ENCODE measurements at regions not wholly inside any gene's neighbourhood (a gene's known extent, or its start where the extent isn't known, plus 50 kb on each side); places are given as distances from the start of the nearest gene placed in this dataset.
"Not testable (repeated sequence)": the region's sequence is repeated elsewhere in the genome, so short reads cannot be mapped to it uniquely, and the experiment has no call there.

DNA sequence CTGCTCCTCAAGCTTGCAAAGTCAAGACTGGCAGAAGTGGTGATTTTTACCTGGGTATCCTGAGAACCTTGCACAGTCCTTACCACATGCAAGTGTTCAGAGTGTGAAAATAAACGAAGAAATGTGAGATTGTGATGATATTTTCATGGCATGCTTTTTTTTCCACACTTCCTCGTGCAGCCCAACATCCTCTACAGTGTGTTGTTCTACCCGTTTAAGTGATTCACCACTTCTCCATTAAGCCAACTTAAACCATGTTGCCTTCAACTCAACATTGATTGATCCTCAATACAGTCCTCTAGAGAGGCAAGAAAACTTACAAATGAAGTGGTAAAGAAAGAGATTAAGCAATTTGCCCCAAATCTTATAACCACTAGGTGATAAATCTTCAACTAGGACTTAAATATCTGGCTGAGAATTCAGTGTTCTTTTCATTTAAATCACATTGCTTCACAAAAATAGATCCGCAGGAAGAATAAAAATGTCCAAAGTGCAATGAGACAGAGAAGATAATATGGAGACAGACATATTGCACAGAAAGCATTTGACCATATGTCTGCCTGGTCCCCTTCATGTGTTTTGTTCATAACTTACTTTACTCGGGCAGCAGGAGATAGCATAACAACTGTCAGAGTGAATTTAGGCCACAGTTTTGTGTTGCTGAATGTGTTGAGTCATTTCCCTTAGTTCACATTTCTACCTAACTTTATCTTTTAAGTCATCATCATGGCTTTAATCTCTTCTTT, 75.8 kb upstream of the PARP8 start:
- not testable (repeated sequence) for DNase-seq

DNA sequence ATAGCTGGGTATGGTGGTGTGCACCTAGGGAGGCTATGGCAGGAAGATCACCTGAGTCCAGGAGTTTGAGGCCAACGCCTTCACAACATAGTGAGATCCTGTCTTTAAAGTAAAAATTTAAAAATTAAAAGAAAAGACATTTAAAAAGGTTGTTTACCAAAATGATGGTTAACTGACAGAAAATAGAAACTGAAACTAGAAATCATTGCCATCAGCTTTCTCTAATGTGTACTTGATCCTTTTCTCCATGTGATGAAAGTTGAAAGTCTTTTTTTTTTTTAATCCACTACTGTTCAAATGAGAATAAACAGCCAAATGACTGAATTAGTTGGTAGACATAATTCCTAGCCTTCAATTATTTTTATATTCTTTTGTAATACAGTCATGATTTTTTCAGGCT, 75.1 kb upstream of the PARP8 start:
- DNase-seq: not testable (repeated sequence)

DNA sequence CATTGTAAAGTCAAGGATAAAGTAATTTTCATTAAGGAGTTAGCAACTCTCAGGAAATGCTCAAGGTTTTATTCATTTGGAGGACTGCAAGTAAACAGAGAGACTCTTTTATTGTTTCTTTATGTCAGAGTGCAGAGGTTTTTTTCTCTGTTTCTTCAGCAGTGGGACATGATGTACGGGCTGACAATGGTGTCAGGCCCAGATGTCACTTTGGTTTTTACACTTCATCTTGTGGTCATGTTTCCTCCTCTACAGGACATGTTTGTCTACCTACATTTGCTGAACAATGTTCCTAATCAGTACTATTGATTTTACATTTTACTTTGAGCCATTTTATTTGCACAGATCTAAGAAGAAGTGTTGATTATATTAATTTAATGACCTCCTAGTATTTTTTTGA, 72.8 kb upstream of the PARP8 start:
- no peak for DNase-seq

DNA sequence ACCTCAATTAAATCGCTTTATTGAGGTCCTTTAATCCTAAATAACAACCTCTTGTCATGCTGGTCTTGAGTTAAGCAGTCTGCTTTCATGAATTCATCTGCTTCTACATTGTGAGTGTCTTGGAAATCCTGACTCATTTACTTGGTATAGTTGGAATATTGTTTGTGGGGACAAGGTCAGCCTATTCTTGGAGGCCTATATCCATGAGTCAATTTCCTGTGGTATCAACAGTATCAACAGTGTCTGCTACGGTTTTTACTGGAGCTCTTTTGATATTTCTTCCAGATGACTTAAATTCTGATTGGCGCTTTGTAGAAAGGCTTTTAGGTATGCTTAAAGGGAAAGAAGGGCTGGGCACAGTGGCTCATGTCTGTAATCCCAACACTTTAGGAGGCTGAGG, 71.2 kb upstream of the PARP8 start:
- DNase-seq: no peak

DNA sequence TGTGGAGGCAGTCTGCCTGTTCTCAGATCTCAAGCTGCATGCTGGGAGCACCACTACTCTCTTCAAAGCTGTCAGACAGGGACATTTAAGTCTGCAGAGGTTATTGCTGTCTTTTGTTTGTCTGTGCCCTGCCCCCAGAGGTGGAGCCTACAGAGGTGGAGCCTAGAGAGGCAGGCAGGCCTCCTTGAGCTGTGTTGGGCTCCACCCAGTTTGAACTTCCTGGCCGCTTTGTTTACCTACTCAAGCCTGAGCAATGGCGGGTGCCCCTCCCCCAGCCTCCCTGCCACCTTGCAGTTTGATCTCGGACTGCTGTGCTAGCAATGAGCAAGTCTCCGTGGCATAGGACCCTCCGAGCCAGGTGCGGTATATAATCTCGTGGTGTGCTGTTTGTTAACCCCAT, 64.9 kb upstream of the PARP8 start:
- not testable (repeated sequence) for DNase-seq

DNA sequence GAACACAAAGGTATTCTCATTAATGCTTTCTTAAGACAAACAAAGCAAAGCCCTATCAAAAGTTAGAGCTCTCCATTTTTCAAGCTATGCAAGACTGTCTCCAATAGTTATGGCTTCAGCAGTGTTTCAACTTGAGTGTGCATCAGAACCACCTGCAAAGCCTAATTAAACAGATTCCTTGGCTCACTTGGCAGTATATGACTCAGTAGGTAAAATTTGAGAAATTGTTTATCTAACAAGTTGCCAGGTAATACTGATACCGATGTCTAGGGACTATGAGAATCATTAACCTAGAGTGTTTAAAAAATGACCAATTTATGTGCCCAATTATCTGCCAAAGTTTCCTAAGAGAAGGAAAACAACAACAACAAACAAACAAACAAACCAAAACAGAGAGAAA, 60.3 kb upstream of the PARP8 start:
- DNase-seq: no peak

DNA sequence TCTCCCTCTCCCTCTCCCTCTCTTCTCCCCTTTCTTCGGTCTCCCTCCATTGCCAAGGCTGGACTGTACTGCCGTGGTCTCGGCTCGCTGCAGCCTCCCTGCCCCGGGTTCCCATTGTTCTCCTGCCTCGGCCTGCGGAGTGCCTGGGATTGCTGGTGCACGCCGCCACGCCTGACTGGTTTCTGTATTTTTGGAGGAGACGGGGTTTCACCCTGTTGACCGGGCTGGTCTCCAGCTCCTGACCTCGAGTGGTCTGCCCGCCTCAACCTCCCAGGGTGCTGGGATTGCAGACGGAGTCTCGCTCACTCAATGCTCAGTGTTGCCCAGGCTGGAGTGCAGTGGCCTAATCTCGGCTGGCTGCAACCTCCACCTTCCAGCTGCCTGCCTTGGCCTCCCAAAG, 59.0 kb upstream of the PARP8 start:
- DNase-seq: not testable (repeated sequence)

DNA sequence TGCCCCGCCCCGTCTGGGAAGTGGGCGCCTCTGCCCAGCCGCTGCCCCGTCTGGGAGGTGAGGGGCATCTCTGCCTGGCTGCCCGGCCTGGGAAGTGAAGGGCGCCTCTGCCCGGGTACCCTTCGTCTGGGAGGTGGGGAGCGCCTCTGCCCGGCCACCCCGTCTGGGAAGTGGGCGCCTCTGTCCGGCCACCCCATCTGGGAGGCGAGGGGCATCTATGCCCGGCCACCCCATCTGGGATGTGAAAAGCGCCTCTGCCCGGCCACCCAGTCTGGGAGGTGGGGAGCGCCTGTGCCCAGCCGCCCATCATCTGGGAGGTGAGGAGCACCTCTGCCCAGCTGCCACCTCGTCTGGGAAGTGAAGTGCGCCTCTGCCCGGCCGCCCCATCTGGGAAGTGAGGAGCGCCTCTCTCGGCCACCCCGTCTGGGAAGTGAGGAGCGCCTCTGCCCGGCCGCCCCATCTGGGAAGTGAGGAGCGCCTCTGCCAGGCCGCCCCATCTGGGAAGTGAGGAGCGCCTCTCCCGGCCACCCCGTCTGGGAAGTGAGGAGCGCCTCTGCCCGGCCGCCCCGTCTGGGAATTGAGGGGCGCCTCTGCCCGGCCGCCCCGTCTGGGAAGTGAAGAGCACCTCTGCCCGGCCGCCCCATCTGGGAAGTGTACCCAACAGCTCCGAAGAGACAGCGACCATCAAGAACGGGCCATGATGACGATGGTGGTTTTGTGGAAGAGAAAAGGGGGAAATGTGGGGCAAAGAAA, 58.3 kb upstream of the PARP8 start:
- DNase-seq: not testable (repeated sequence)

DNA sequence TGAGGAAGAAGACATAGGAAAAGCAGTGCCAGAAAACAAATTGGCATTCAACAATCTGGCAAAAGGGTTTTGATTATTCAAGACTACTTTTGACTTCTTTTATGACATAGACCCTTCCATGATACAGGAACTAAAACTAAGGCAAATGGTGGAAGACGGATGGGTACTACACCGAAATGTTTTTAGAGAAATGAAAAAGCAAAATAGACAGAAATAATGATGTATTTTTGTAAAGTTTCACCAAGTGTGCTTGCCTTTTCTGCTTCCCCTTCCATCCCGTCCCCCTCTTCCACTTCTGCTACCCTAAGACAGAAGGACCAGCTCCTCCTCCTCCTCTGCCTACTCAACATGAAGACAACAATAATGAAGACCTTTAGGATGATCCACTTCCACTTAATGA, 53.4 kb upstream of the PARP8 start:
- DNase-seq: not testable (repeated sequence)
